ENCODE measurements at regions not wholly inside any gene's neighbourhood (a gene's known extent, or its start where the extent isn't known, plus 50 kb on each side); places are given as distances from the start of the nearest gene placed in this dataset.
"Not testable (repeated sequence)": the region's sequence is repeated elsewhere in the genome, so short reads cannot be mapped to it uniquely, and the experiment has no call there.

- Histone ChIP-seq H3K36me3 (no peaks in the 10 kb centered on the region), H3K9me3 (peaks cover 0 to 3% (median 0%) of the 10 kb centered on the region in 4 donors), H3K27me3 (no peaks in the 10 kb centered on the region), H3K4me3 (no peak overlapping the region), H3K4me1 (no peaks in the 10 kb centered on the region), H3K27ac (no peak overlapping the region)
- WGBS, 2 donors = 80 to 84% methylated on average over 4 of the region's 4 CpGs
- no peak for TF ChIP-seq EP300 (IDR thresholded peaks at IDR 0.05)
- no peak for TF ChIP-seq POLR2A (IDR thresholded peaks at IDR 0.05)
- no peak for TF ChIP-seq CTCF (IDR thresholded peaks at IDR 0.05)
- no peak for DNase-seq (ENCODE audit: low spot score in 2 of 2)
These were observed 169.6 kb upstream of the EPHA4 start for GRCh38 chr2:221741496-221742211.

GRCh38 chr2:221731432-221732145 is 159.5 kb upstream of the EPHA4 start:
- no peak for TF ChIP-seq EP300 (IDR thresholded peaks at IDR 0.05)
- no peak for TF ChIP-seq POLR2A (IDR thresholded peaks at IDR 0.05)
- TF ChIP-seq CTCF (IDR thresholded peaks at IDR 0.05) = no peak
- H3K27ac ChIP-seq = no peak overlapping the region
- no peaks in the 10 kb centered on the region for H3K36me3 ChIP-seq
- peaks cover 0 to 12% (median 0%) of the 10 kb centered on the region in 4 donors for H3K9me3 ChIP-seq
- WGBS, 2 donors = 45 to 65% methylated on average over 3 of the region's 3 CpGs
- H3K27me3 ChIP-seq = no peaks in the 10 kb centered on the region
- no peak for DNase-seq (ENCODE audit: low spot score in 2 of 2)
- H3K4me1 ChIP-seq = no peaks in the 10 kb centered on the region
- no peak overlapping the region for H3K4me3 ChIP-seq

GRCh38 chr2:221726894-221727513 is 154.9 kb upstream of the EPHA4 start:
- no peak for DNase-seq (ENCODE audit: low spot score in 2 of 2)
- Histone ChIP-seq H3K27me3 (no peaks in the 10 kb centered on the region), H3K27ac (no peak overlapping the region), H3K4me3 (no peak overlapping the region), H3K36me3 (no peaks in the 10 kb centered on the region), H3K4me1 (no peaks in the 10 kb centered on the region), H3K9me3 (peaks cover 0 to 28% (median 0%) of the 10 kb centered on the region in 4 donors)
- TF ChIP-seq EP300 (IDR thresholded peaks at IDR 0.05) (no peak), CTCF (IDR thresholded peaks at IDR 0.05) (no peak), POLR2A (IDR thresholded peaks at IDR 0.05) (no peak)
- 88 to 96% methylated on average over 2 of the region's 2 CpGs for WGBS, 2 donors

GRCh38 chr2:221724631-221725203 is 152.6 kb upstream of the EPHA4 start:
- 89 to 93% methylated on average over 1 of the region's 1 CpG for WGBS, 2 donors
- no peak overlapping the region for H3K27ac ChIP-seq
- H3K4me3 ChIP-seq = no peak overlapping the region
- H3K27me3 ChIP-seq = no peaks in the 10 kb centered on the region
- H3K36me3 ChIP-seq = no peaks in the 10 kb centered on the region
- H3K4me1 ChIP-seq = no peaks in the 10 kb centered on the region
- no peak for DNase-seq (ENCODE audit: low spot score in 2 of 2)
- TF ChIP-seq POLR2A (IDR thresholded peaks at IDR 0.05) (no peak), CTCF (IDR thresholded peaks at IDR 0.05) (no peak), EP300 (IDR thresholded peaks at IDR 0.05) (no peak)
- peaks cover 0 to 30% (median 0%) of the 10 kb centered on the region in 4 donors for H3K9me3 ChIP-seq

GRCh38 chr2:221724117-221724516 is 152.0 kb upstream of the EPHA4 start:
- H3K36me3 ChIP-seq; H3K4me3 ChIP-seq; H3K4me1 ChIP-seq; DNase-seq (ENCODE audit: low spot score in 2 of 2); H3K27me3 ChIP-seq; H3K27ac ChIP-seq: not testable (repeated sequence)
- WGBS, 2 donors = 82 to 85% methylated on average over 1 of the region's 1 CpG
- peaks cover 0 to 26% (median 0%) of the 10 kb centered on the region in 4 donors for H3K9me3 ChIP-seq

Measured in tibial nerve (tissue), 4 donors.